Naive thymus-derived CD4-positive, alpha-beta T cell (primary cell): ENCODE measurements at regions not wholly inside any gene's neighbourhood (a gene's known extent, or its start where the extent isn't known, plus 50 kb on each side); places are given as distances from the start of the nearest gene placed in this dataset.

ENCODE experiments used
- ATAC-seq: fragments of 150-1000 bp; cut with Tn5 transposase; 2 replicates; pipeline ENCODE4 v1.10.0; 2021; ENCODE audit warnings: mild to moderate bottlenecking, moderate library complexity
- CTCF ChIA-PET: fragments of 350-600 bp; sonication (Branson Sonifier 250); formaldehyde crosslinking; loops from one replicate; lab custom pipeline; 2021; ENCODE audit warnings: antibody characterized with exemption; lab: Charles Lee
- POLR2A ChIA-PET: fragments of 350-600 bp; sonication (Branson Sonifier 250); formaldehyde crosslinking; loops from one replicate; lab custom pipeline; 2021; ENCODE audit warnings: antibody characterized with exemption, inconsistent platforms; lab: Charles Lee
- DNase-seq, 9 donors: peaks; one replicate each; pipeline versions ENCODE4 v3.0.0 to v3.0.0-alpha.2; 2020 to 2022; ENCODE audit warnings: mixed read lengths in 1 of 9
- H3K27ac ChIP-seq: one replicate; pipeline ENCODE4 v1.7.0; 2013; ENCODE audit warnings: mild to moderate bottlenecking, low read depth, low read length, moderate library complexity
- H3K27me3 ChIP-seq, 2 donors: one replicate each; pipeline ENCODE4 v1.7.0; 2013; ENCODE audit warnings: low read length in 2 of 2, mild to moderate bottlenecking in 2 of 2, moderate library complexity in 2 of 2; ENCODE audit not compliant: control insufficient read depth in 2 of 2, insufficient read depth in 2 of 2
- H3K36me3 ChIP-seq, 3 experiments: 1 replicate in 2 of 3; 2 replicates in 1 of 3; pipeline ENCODE4 v1.7.0; 2013; ENCODE audit warnings: low read length in 3 of 3, mild to moderate bottlenecking in 3 of 3, moderate library complexity in 1 of 3; ENCODE audit not compliant: insufficient read depth in 3 of 3, control insufficient read depth in 2 of 3
- H3K4me1 ChIP-seq, 2 donors: one replicate each; pipeline ENCODE4 v1.7.0; 2013; ENCODE audit warnings: low read length in 2 of 2, mild to moderate bottlenecking in 2 of 2, moderate library complexity in 1 of 2; ENCODE audit not compliant: control insufficient read depth in 2 of 2, insufficient read depth in 2 of 2
- H3K4me3 ChIP-seq: 2 replicates; pipeline ENCODE4 v1.7.0; 2013; ENCODE audit warnings: mild to moderate bottlenecking, low read length
- H3K9me3 ChIP-seq, 3 experiments: 1 replicate in 2 of 3; 2 replicates in 1 of 3; pipeline ENCODE4 v1.7.0; 2013; ENCODE audit warnings: low read length in 3 of 3; ENCODE audit not compliant: control insufficient read depth in 2 of 3
- H3K27ac Mint-ChIP-seq, 9 donors: one replicate each; pipeline ENCODE4 v1.8.0; 2020 to 2022; ENCODE audit warnings: mixed read lengths in 9 of 9, mild to moderate bottlenecking in 8 of 9, moderate library complexity in 5 of 9, inconsistent platforms in 2 of 9
- H3K27me3 Mint-ChIP-seq, 5 donors: one replicate each; pipeline ENCODE4 v1.8.0; 2021 to 2022; ENCODE audit warnings: mixed read lengths in 5 of 5, mild to moderate bottlenecking in 1 of 5
- H3K36me3 Mint-ChIP-seq, 5 donors: one replicate each; pipeline ENCODE4 v1.8.0; 2020 to 2022; ENCODE audit warnings: mixed read lengths in 5 of 5, mild to moderate bottlenecking in 3 of 5, inconsistent platforms in 1 of 5
- H3K4me1 Mint-ChIP-seq, 7 donors: one replicate each; pipeline ENCODE4 v1.8.0; 2020 to 2022; ENCODE audit warnings: mixed read lengths in 7 of 7, mild to moderate bottlenecking in 3 of 7, inconsistent platforms in 1 of 7
- H3K4me3 Mint-ChIP-seq, 10 donors: one replicate each; pipeline ENCODE4 v1.8.0; 2020 to 2022; ENCODE audit warnings: mild to moderate bottlenecking in 10 of 10, mixed read lengths in 10 of 10, moderate library complexity in 6 of 10, inconsistent platforms in 2 of 10
- H3K9me3 Mint-ChIP-seq, 11 donors: one replicate each; pipeline ENCODE4 v1.8.0; 2020 to 2022; ENCODE audit warnings: mixed read lengths in 11 of 11, mild to moderate bottlenecking in 4 of 11, inconsistent platforms in 1 of 11, moderate library complexity in 1 of 11
- intact Hi-C, 2 donors: fragments of 100-400 bp; cut with micrococcal nuclease; formaldehyde crosslinking; loops; one replicate each; pipeline ENCODE4 v1.15.1; 2023

DNA sequence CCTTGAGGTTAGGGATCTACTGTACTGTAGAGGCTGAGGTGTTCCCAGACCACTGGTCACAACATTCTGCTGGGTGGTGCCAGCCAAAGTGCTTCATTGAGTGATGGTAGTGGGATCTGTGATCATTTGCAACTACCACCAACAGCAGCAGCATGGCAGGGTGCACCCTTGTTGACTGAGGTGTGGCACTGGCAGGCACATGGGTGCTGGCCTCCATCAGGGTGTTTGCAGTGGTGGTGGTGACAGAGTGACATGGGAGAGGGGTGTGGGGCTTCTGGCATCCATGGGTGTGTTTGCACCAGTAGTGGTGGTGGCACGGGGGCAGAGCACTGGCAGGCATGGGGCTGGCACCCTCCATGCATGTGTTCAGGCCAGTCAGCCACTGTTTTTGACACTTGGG lies 183.7 kb upstream of the LYPLAL1 start:
- Mint-ChIP-seq H3K36me3 (no peaks in the 10 kb centered on the region), H3K27ac (peak overlapping the region in 1 of 9 donors; percentile 26), H3K9me3 (peaks cover 0 to 17% (median 2%) of the 10 kb centered on the region in 11 donors), H3K4me3 (no peak overlapping the region), H3K4me1 (no peaks in the 10 kb centered on the region), H3K27me3 (no peaks in the 10 kb centered on the region)
- Histone ChIP-seq H3K27me3 (no peaks in the 10 kb centered on the region), H3K27ac (no peak overlapping the region), H3K4me1 (no peaks in the 10 kb centered on the region), H3K4me3 (no peak overlapping the region), H3K36me3 (no peaks in the 10 kb centered on the region), H3K9me3 (peaks cover 0 to 4% (median 0%) of the 10 kb centered on the region in 3 experiments)
- ATAC-seq (no peak), DNase-seq (no peak)
- CTCF ChIA-PET, result no interaction called here
- intact Hi-C loops, result no loop called here
- POLR2A ChIA-PET, result no interaction called here

DNA sequence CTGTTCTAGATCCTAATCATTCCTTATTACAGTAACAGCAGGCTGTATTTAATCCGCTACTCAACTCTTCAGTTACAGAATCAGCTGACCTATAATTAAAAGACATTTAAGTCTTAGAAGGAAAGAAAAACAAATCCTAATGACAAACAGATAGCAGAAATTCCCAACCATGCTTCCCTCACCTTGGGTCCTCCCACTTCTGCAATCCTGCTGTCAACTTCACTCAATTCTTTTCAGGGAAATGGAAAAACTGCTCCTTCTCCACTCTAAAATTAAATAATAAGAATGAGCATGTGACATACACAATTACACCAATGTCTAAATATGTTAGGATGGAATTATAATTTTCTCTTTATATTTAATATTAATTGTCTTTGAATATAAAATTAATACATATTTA lies 182.6 kb upstream of the LYPLAL1 start:
- H3K4me3 ChIP-seq, result no peak overlapping the region
- no peak overlapping the region for H3K27ac ChIP-seq
- intact Hi-C loops, result no loop called here
- ChIA-PET CTCF (no interaction called here), POLR2A (no interaction called here)
- ATAC-seq (no peak), DNase-seq (no peak)
- Mint-ChIP-seq H3K27me3 (no peaks in the 10 kb centered on the region), H3K4me3 (no peak overlapping the region), H3K27ac (no peak overlapping the region), H3K9me3 (peaks cover 0 to 17% (median 2%) of the 10 kb centered on the region in 11 donors), H3K4me1 (no peaks in the 10 kb centered on the region), H3K36me3 (no peaks in the 10 kb centered on the region)
- no peaks in the 10 kb centered on the region for H3K27me3 ChIP-seq
- H3K36me3 ChIP-seq, result no peaks in the 10 kb centered on the region
- H3K9me3 ChIP-seq, result peaks cover 0 to 4% (median 0%) of the 10 kb centered on the region in 3 experiments
- H3K4me1 ChIP-seq, result no peaks in the 10 kb centered on the region

DNA sequence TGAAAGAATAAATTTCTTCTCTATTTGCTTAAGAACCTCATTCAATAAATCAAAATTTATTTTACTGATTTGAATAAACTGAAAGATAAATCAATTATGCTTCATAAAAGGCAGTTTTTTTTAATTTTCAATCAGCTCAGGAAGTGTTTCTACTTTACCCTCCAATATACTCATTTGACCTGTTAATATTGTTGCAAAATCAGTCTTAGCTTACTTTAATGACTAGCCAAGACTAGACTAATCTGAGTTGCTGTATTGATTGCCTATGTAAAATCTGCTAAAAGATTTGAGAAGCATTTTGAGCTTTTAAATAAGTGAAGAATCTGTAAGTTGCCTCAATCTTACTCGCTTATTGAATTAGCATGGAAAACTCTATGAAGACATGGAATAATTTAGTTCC lies 179.1 kb upstream of the LYPLAL1 start:
- H3K27ac Mint-ChIP-seq, result no peak overlapping the region

DNA sequence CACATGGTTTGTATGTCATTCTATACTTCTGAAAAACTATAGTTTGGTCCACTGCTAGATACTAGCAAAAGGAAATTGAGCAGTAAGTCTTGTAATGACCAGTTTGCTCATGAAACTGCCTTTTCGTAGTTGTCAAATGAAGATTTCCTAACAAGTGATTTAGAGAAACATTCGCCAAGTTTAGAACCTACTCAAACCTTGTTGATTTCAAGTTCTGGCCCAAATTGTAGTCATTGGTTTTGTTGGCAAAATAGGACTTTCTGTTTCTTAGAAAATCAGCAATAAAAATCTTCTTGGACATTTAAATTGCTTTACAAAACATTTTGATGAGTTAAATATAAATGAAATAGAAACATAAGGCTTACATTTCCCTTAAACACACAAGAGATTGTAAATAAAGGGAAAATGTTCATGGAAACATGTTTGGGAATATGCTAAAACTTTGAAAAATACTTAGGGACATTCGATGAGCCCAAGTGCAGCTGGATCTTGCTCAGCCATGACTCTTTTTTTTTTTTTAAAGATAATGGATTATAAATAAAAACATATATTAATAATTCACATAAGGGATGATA lies 178.5 kb upstream of the LYPLAL1 start:
- Mint-ChIP-seq H3K27me3 (no peaks in the 10 kb centered on the region), H3K4me1 (no peaks in the 10 kb centered on the region), H3K36me3 (peaks cover 0 to 4% (median 0%) of the 10 kb centered on the region in 5 donors), H3K4me3 (no peak overlapping the region), H3K27ac (no peak overlapping the region), H3K9me3 (peaks cover 0 to 3% (median 0%) of the 10 kb centered on the region in 11 donors)
- no peaks in the 10 kb centered on the region for H3K36me3 ChIP-seq
- ChIA-PET POLR2A (no interaction called here), CTCF (no interaction called here)
- H3K9me3 ChIP-seq, result no peaks in the 10 kb centered on the region
- H3K4me3 ChIP-seq, result no peak overlapping the region
- no peak overlapping the region for H3K27ac ChIP-seq
- H3K4me1 ChIP-seq, result no peaks in the 10 kb centered on the region
- intact Hi-C loops, result no loop called here
- no peaks in the 10 kb centered on the region for H3K27me3 ChIP-seq
- ATAC-seq, result no peak
- no peak for DNase-seq

More for the DNA sequence above, 179.1 kb upstream of the LYPLAL1 start:
- POLR2A ChIA-PET, result no interaction called here
- no peaks in the 10 kb centered on the region for H3K4me1 Mint-ChIP-seq
- no peak for ATAC-seq
- DNase-seq, result no peak
- Histone ChIP-seq H3K9me3 (no peaks in the 10 kb centered on the region), H3K27ac (no peak overlapping the region), H3K4me1 (no peaks in the 10 kb centered on the region), H3K27me3 (no peaks in the 10 kb centered on the region), H3K4me3 (no peak overlapping the region), H3K36me3 (no peaks in the 10 kb centered on the region)
- intact Hi-C loops, result no loop called here
- H3K36me3 Mint-ChIP-seq, result peaks cover 0 to 4% (median 0%) of the 10 kb centered on the region in 5 donors
- H3K27me3 Mint-ChIP-seq, result no peaks in the 10 kb centered on the region
- H3K4me3 Mint-ChIP-seq, result no peak overlapping the region
- CTCF ChIA-PET, result no interaction called here
- peaks cover 0 to 7% (median 2%) of the 10 kb centered on the region in 11 donors for H3K9me3 Mint-ChIP-seq

DNA sequence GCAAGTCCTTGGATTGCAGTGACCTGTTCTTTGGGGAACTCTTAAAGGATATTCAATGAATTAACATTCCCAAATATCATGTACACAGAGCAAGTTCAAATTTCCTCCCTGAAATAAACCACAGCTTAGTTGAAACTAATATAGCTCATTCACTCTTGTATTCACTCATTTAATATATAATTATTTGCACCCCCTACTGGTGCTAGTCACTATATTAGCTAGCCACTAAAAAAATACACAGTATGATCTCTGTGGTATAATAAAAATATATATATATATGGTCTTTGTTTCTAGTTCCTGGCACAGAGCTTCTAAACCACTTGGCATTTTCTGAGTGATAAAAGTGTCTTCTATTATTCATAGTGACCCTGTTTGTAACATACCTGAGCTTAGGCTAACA lies 177.3 kb upstream of the LYPLAL1 start:
- no peak overlapping the region for H3K27ac ChIP-seq
- no peaks in the 10 kb centered on the region for H3K4me1 ChIP-seq
- H3K36me3 ChIP-seq, result no peaks in the 10 kb centered on the region
- H3K4me3 Mint-ChIP-seq, result no peak overlapping the region
- no peaks in the 10 kb centered on the region for H3K27me3 ChIP-seq
- no peak overlapping the region for H3K27ac Mint-ChIP-seq
- ATAC-seq (no peak), DNase-seq (no peak)
- H3K27me3 Mint-ChIP-seq, result no peaks in the 10 kb centered on the region
- H3K9me3 Mint-ChIP-seq, result peaks cover 0 to 3% (median 0%) of the 10 kb centered on the region in 11 donors
- H3K9me3 ChIP-seq, result no peaks in the 10 kb centered on the region
- peaks cover 0 to 4% (median 0%) of the 10 kb centered on the region in 5 donors for H3K36me3 Mint-ChIP-seq
- H3K4me1 Mint-ChIP-seq, result no peaks in the 10 kb centered on the region
- POLR2A ChIA-PET, result no interaction called here
- intact Hi-C loops, result no loop called here
- H3K4me3 ChIP-seq, result no peak overlapping the region
- CTCF ChIA-PET, result interaction anchor here (0.6 kb wide), 1 partner anchor 64 kb away, joined by 3 read pairs; no protein-coding TSS in a partner anchor

GRCh38 chr1:219000005-219000404 lies 173.7 kb upstream of the LYPLAL1 start:
- H3K4me1 Mint-ChIP-seq, result no peaks in the 10 kb centered on the region
- intact Hi-C loops, result no loop called here
- DNase-seq, result no peak
- POLR2A ChIA-PET, result no interaction called here
- H3K4me3 Mint-ChIP-seq, result no peak overlapping the region
- H3K36me3 Mint-ChIP-seq, result peaks cover 0 to 4% (median 0%) of the 10 kb centered on the region in 5 donors
- H3K27ac Mint-ChIP-seq, result no peak overlapping the region
- no peaks in the 10 kb centered on the region for H3K9me3 ChIP-seq
- CTCF ChIA-PET, result no interaction called here
- no peaks in the 10 kb centered on the region for H3K36me3 ChIP-seq
- no peaks in the 10 kb centered on the region for H3K4me1 ChIP-seq
- no peak overlapping the region for H3K4me3 ChIP-seq
- H3K27ac ChIP-seq, result no peak overlapping the region
- no peak for ATAC-seq
- H3K9me3 Mint-ChIP-seq, result peaks cover 0 to 20% (median 6%) of the 10 kb centered on the region in 11 donors
- no peaks in the 10 kb centered on the region for H3K27me3 Mint-ChIP-seq
- no peaks in the 10 kb centered on the region for H3K27me3 ChIP-seq

GRCh38 chr1:219000631-219001030 lies 173.0 kb upstream of the LYPLAL1 start:
- H3K27ac Mint-ChIP-seq, result no peak overlapping the region
- H3K4me1 Mint-ChIP-seq, result no peaks in the 10 kb centered on the region
- Histone ChIP-seq H3K27ac (no peak overlapping the region), H3K36me3 (no peaks in the 10 kb centered on the region), H3K9me3 (no peaks in the 10 kb centered on the region), H3K4me1 (no peaks in the 10 kb centered on the region), H3K27me3 (no peaks in the 10 kb centered on the region), H3K4me3 (no peak overlapping the region)
- intact Hi-C loops, result no loop called here
- H3K36me3 Mint-ChIP-seq, result peaks cover 0 to 4% (median 0%) of the 10 kb centered on the region in 5 donors
- CTCF ChIA-PET, result no interaction called here
- peaks cover 0 to 24% (median 10%) of the 10 kb centered on the region in 11 donors for H3K9me3 Mint-ChIP-seq
- H3K27me3 Mint-ChIP-seq, result no peaks in the 10 kb centered on the region
- POLR2A ChIA-PET, result no interaction called here
- ATAC-seq, result no peak
- H3K4me3 Mint-ChIP-seq, result no peak overlapping the region
- no peak for DNase-seq
